ENCODE measurements at regions not wholly inside any gene's neighbourhood (a gene's known extent, or its start where the extent isn't known, plus 50 kb on each side); places are given as distances from the start of the nearest gene placed in this dataset.

GRCh38 chr1:197998110-197998509 is 80.9 kb downstream of the LHX9 start:
- TF ChIP-seq, protein P1, sequence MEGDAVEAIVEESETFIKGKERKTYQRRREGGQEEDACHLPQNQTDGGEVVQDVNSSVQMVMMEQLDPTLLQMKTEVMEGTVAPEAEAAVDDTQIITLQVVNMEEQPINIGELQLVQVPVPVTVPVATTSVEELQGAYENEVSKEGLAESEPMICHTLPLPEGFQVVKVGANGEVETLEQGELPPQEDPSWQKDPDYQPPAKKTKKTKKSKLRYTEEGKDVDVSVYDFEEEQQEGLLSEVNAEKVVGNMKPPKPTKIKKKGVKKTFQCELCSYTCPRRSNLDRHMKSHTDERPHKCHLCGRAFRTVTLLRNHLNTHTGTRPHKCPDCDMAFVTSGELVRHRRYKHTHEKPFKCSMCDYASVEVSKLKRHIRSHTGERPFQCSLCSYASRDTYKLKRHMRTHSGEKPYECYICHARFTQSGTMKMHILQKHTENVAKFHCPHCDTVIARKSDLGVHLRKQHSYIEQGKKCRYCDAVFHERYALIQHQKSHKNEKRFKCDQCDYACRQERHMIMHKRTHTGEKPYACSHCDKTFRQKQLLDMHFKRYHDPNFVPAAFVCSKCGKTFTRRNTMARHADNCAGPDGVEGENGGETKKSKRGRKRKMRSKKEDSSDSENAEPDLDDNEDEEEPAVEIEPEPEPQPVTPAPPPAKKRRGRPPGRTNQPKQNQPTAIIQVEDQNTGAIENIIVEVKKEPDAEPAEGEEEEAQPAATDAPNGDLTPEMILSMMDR (conservative IDR thresholded peaks at IDR 0.05; ENCODE audit: low read depth, low read length), result no peak
- TF ChIP-seq EZH2 (IDR thresholded peaks at IDR 0.05; ENCODE audit: borderline replicate concordance, low read depth, low read length, poor library complexity, severe bottlenecking), result no peak
